ENCODE measurements at regions not wholly inside any gene's neighbourhood (a gene's known extent, or its start where the extent isn't known, plus 50 kb on each side); places are given as distances from the start of the nearest gene placed in this dataset.

DNA sequence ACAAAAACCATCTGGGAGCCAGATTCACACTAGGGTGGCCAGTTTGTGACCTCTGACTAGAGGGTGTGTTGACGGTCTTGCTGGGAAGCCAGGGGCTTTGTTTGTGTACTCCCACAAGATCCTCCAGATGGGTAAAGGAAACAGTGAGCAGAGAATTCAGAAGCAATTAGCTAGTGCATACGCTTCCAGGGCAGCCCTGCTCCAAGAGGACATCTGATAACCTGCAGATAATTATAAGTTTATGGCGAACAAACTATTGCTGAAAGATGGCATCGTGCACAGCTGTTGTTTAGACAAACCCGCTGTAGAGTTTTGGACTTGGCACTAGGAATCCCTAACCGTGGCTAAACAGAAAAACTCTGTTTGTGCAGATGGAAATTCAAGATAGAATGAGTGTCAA, 326.4 kb downstream of the TGFB2 start:
- no peak for ATAC-seq (ENCODE audit: low FRiP score in 2 of 2)
- TF ChIP-seq POLR2AphosphoS5 (IDR thresholded peaks at IDR 0.05) (no peak), POLR2A (IDR thresholded peaks at IDR 0.05) (no peak), EP300 (IDR thresholded peaks at IDR 0.05) (no peak)
- TF ChIP-seq, protein P1, sequence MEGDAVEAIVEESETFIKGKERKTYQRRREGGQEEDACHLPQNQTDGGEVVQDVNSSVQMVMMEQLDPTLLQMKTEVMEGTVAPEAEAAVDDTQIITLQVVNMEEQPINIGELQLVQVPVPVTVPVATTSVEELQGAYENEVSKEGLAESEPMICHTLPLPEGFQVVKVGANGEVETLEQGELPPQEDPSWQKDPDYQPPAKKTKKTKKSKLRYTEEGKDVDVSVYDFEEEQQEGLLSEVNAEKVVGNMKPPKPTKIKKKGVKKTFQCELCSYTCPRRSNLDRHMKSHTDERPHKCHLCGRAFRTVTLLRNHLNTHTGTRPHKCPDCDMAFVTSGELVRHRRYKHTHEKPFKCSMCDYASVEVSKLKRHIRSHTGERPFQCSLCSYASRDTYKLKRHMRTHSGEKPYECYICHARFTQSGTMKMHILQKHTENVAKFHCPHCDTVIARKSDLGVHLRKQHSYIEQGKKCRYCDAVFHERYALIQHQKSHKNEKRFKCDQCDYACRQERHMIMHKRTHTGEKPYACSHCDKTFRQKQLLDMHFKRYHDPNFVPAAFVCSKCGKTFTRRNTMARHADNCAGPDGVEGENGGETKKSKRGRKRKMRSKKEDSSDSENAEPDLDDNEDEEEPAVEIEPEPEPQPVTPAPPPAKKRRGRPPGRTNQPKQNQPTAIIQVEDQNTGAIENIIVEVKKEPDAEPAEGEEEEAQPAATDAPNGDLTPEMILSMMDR (IDR thresholded peaks at IDR 0.05): no peak
- no peaks in the 10 kb centered on the region for H3K27me3 ChIP-seq
- no peaks in the 10 kb centered on the region for H3K9me3 ChIP-seq
- DNase-seq: no peak
- no peak overlapping the region for H3K27ac ChIP-seq
- no peak overlapping the region for H3K4me3 ChIP-seq
- H3K36me3 ChIP-seq: no peaks in the 10 kb centered on the region
- WGBS, 2 donors: 40 to 57% methylated on average over 6 of the region's 6 CpGs
- H3K4me1 ChIP-seq: peaks cover 0 to 8% (median 0%) of the 10 kb centered on the region in 4 donors

DNA sequence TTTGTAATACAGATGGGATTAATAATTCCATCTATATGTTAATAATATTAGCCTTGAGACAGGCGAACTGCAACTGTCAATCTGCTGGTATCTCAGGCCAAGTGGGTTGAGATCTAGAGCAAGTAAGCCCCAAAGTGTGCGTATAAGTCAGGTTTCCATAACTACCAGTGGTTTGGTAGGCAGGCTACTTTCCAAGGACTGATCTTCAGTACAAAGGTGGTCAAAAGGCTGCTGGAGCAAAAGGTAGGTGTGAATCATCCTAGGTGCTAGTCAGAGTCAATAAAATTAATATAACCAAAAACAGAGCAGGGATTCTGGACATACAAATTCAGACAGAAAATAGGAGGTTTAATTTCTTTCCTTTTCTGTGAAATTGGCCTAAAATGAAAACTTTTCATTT, 328.0 kb downstream of the TGFB2 start:
- H3K27me3 ChIP-seq: no peaks in the 10 kb centered on the region
- 93 to 94% methylated on average over 2 of the region's 2 CpGs for WGBS, 2 donors
- TF ChIP-seq EP300 (IDR thresholded peaks at IDR 0.05) (no peak), POLR2A (IDR thresholded peaks at IDR 0.05) (no peak), POLR2AphosphoS5 (IDR thresholded peaks at IDR 0.05) (no peak)
- TF ChIP-seq, protein P1 (IDR thresholded peaks at IDR 0.05): no peak
- H3K4me3 ChIP-seq: no peak overlapping the region
- no peaks in the 10 kb centered on the region for H3K36me3 ChIP-seq
- no peaks in the 10 kb centered on the region for H3K9me3 ChIP-seq
- no peak for DNase-seq
- no peak for ATAC-seq (ENCODE audit: low FRiP score in 2 of 2)
- no peak overlapping the region for H3K27ac ChIP-seq
- peaks cover 0 to 8% (median 0%) of the 10 kb centered on the region in 4 donors for H3K4me1 ChIP-seq

DNA sequence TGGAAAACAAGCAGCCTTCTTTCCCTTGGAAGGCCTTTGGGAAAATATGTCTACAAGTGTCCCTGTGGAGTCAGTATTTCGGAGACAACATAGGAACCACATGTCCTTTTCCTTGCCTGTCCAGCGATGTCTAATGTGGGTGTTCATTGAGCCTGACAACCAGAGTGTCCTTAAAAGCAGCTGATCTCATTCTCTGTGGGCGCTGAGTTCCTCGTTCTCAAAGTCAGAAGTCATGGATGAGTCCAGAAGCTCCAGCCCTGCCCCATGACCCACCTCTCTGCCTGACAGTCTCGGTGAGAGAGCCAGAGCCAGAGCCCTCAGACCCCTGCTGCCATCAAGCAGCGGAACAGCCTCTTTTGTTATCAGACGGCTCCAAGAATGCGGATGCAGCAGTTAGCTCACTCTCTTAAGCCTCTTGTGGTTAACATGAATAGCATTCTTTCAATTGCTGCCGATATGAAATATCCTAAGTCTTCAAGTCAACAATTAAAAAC, 329.2 kb downstream of the TGFB2 start:
- H3K36me3 ChIP-seq: no peaks in the 10 kb centered on the region
- H3K27ac ChIP-seq: peak overlapping the region in 2 of 4 donors; percentile 15 to 28
- no peak for TF ChIP-seq POLR2AphosphoS5 (IDR thresholded peaks at IDR 0.05)
- TF ChIP-seq, protein P1 (IDR thresholded peaks at IDR 0.05): peak in 1 of 6 experiments; percentile 19
- no peak overlapping the region for H3K4me3 ChIP-seq
- WGBS, 2 donors: 34 to 36% methylated on average over 9 of the region's 9 CpGs
- ATAC-seq (ENCODE audit: low FRiP score in 2 of 2): peak; percentile 82 to 85
- H3K27me3 ChIP-seq: no peaks in the 10 kb centered on the region
- no peaks in the 10 kb centered on the region for H3K9me3 ChIP-seq
- peaks cover 0 to 8% (median 0%) of the 10 kb centered on the region in 4 donors for H3K4me1 ChIP-seq
- peak in 1 of 2 donors; percentile 40 for DNase-seq

DNA sequence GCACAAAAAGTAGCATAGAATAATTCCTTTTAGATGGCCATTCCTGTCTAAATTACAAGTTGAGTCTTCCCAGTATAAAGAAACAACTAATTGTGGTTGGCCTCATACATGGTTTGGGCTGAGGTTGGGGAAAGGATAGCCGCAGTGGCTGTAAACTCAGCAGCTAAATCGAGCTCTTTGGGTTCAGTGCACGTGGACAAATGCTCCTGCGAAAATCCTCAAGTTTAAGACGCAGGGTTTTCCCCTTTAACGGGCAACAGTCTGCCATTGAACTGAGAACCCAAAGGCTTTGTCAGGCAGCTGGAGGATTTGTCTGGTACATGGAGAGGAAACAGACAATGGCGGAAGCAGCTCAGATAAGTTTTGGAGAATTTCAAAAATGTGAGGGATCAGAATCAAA, 331.9 kb downstream of the TGFB2 start:
- Histone ChIP-seq H3K4me1 (peaks cover 0 to 8% (median 0%) of the 10 kb centered on the region in 4 donors), H3K4me3 (no peak overlapping the region), H3K27me3 (no peaks in the 10 kb centered on the region), H3K9me3 (no peaks in the 10 kb centered on the region), H3K27ac (no peak overlapping the region), H3K36me3 (no peaks in the 10 kb centered on the region)
- ATAC-seq (ENCODE audit: low FRiP score in 2 of 2) (no peak), DNase-seq (no peak)
- WGBS, 2 donors: 79 to 80% methylated on average over 7 of the region's 7 CpGs
- TF ChIP-seq, protein P1 (IDR thresholded peaks at IDR 0.05): no peak
- no peak for TF ChIP-seq POLR2A (IDR thresholded peaks at IDR 0.05)

DNA sequence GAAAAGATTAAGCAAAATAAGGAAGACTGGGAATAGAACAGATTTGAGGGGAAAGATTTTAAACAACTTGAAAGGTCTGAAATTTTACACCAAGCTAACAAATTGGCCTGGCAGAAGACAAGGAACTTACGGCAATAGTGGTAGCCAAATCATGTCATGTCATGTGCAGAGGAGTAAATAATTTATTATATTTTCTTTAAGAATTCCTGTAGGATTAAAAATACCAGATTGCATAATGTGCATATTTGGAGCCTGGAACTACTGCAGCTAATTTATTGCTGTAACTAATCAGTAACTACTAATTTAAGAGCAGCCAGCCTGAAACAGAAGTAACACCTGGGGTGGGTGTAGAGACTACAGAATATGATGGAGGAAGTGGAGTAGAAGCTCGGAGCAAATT, 334.3 kb downstream of the TGFB2 start:
- ATAC-seq (ENCODE audit: low FRiP score in 2 of 2): no peak
- H3K4me3 ChIP-seq: no peak overlapping the region
- no peak for DNase-seq

More for the DNA sequence above, 334.3 kb downstream of the TGFB2 start:
- TF ChIP-seq, protein P1 (IDR thresholded peaks at IDR 0.05): no peak
- TF ChIP-seq POLR2A (IDR thresholded peaks at IDR 0.05) (no peak), EP300 (IDR thresholded peaks at IDR 0.05) (no peak), POLR2AphosphoS5 (IDR thresholded peaks at IDR 0.05) (no peak)
- Histone ChIP-seq H3K27me3 (no peaks in the 10 kb centered on the region), H3K27ac (no peak overlapping the region), H3K9me3 (no peaks in the 10 kb centered on the region), H3K4me1 (peaks cover 0 to 3% (median 0%) of the 10 kb centered on the region in 4 donors), H3K36me3 (no peaks in the 10 kb centered on the region)
- 87 to 94% methylated on average over 2 of the region's 2 CpGs for WGBS, 2 donors

Measured in upper lobe of left lung (tissue), 6 donors.